IPS-18a (cell line): ENCODE measurements at regions not wholly inside any gene's neighbourhood (a gene's known extent, or its start where the extent isn't known, plus 50 kb on each side); places are given as distances from the start of the nearest gene placed in this dataset.
"Not testable (repeated sequence)": the region's sequence is repeated elsewhere in the genome, so short reads cannot be mapped to it uniquely, and the experiment has no call there.

Experiments
- H3K27ac ChIP-seq: one replicate; pipeline ENCODE4 v1.5.1; 2013; ENCODE audit warnings: low read length
- H3K27me3 ChIP-seq: one replicate; pipeline ENCODE4 v1.6.1; 2013; ENCODE audit warnings: mild to moderate bottlenecking, low read length; ENCODE audit not compliant: control insufficient read depth, insufficient read depth
- H3K36me3 ChIP-seq: one replicate; pipeline ENCODE4 v1.6.1; 2013; ENCODE audit warnings: low read depth, low read length; ENCODE audit not compliant: control insufficient read depth
- H3K4me1 ChIP-seq: one replicate; pipeline ENCODE4 v1.6.1; 2013; ENCODE audit warnings: low read depth, low read length; ENCODE audit not compliant: control insufficient read depth
- H3K4me3 ChIP-seq: one replicate; pipeline ENCODE4 v1.5.1; 2013; ENCODE audit warnings: low read length
- H3K9ac ChIP-seq: one replicate; pipeline ENCODE4 v1.6.1; 2013; ENCODE audit warnings: mild to moderate bottlenecking, low read length, moderate library complexity
- H3K9me3 ChIP-seq: one replicate; pipeline ENCODE4 v1.6.1; 2013; ENCODE audit warnings: low read depth, low read length; ENCODE audit not compliant: control insufficient read depth

- Histone ChIP-seq H3K27ac (no peak overlapping the region), H3K27me3 (no peaks in the 10 kb centered on the region), H3K36me3 (no peaks in the 10 kb centered on the region), H3K4me1 (no peaks in the 10 kb centered on the region), H3K4me3 (no peak overlapping the region), H3K9ac (no peak overlapping the region), H3K9me3 (no peaks in the 10 kb centered on the region)
Observed at GRCh38 chr3:137172728-137173127, 214.9 kb downstream of the IL20RB start.

- Histone ChIP-seq H3K27me3 (no peaks in the 10 kb centered on the region), H3K36me3 (no peaks in the 10 kb centered on the region), H3K27ac (no peak overlapping the region), H3K4me1 (no peaks in the 10 kb centered on the region), H3K9ac (no peak overlapping the region), H3K4me3 (no peak overlapping the region), H3K9me3 (no peaks in the 10 kb centered on the region)
Observed at GRCh38 chr3:137174514-137174913, 216.7 kb downstream of the IL20RB start.

GRCh38 chr3:137180220-137180619 is 222.4 kb downstream of the IL20RB start:
- no peaks in the 10 kb centered on the region for H3K4me1 ChIP-seq
- no peaks in the 10 kb centered on the region for H3K36me3 ChIP-seq
- H3K9me3 ChIP-seq: peaks cover 6% of the 10 kb centered on the region
- no peaks in the 10 kb centered on the region for H3K27me3 ChIP-seq
- no peak overlapping the region for H3K9ac ChIP-seq
- no peak overlapping the region for H3K27ac ChIP-seq
- no peak overlapping the region for H3K4me3 ChIP-seq

- H3K4me3 ChIP-seq: no peak overlapping the region
- H3K9ac ChIP-seq: no peak overlapping the region
- no peaks in the 10 kb centered on the region for H3K4me1 ChIP-seq
- no peak overlapping the region for H3K27ac ChIP-seq
- H3K27me3 ChIP-seq: no peaks in the 10 kb centered on the region
- H3K36me3 ChIP-seq: no peaks in the 10 kb centered on the region
- H3K9me3 ChIP-seq: no peaks in the 10 kb centered on the region
Observed at GRCh38 chr3:137191133-137191923, 233.5 kb downstream of the IL20RB start.

GRCh38 chr3:137191951-137192350 is 234.2 kb downstream of the IL20RB start:
- Histone ChIP-seq H3K9ac (no peak overlapping the region), H3K27ac (no peak overlapping the region), H3K4me3 (no peak overlapping the region)

GRCh38 chr3:137194301-137194700 is 236.5 kb downstream of the IL20RB start:
- Histone ChIP-seq H3K4me3 (no peak overlapping the region), H3K27ac (no peak overlapping the region), H3K4me1 (no peaks in the 10 kb centered on the region), H3K9me3 (no peaks in the 10 kb centered on the region), H3K27me3 (no peaks in the 10 kb centered on the region), H3K9ac (no peak overlapping the region), H3K36me3 (no peaks in the 10 kb centered on the region)

More at GRCh38 chr3:137191951-137192350, 234.2 kb downstream of the IL20RB start:
- no peaks in the 10 kb centered on the region for H3K36me3 ChIP-seq
- H3K9me3 ChIP-seq: no peaks in the 10 kb centered on the region
- no peaks in the 10 kb centered on the region for H3K4me1 ChIP-seq
- H3K27me3 ChIP-seq: no peaks in the 10 kb centered on the region

- H3K36me3 ChIP-seq, H3K4me1 ChIP-seq, H3K27ac ChIP-seq, H3K9ac ChIP-seq, H3K27me3 ChIP-seq, H3K4me3 ChIP-seq, H3K9me3 ChIP-seq: not testable (repeated sequence)
Observed at GRCh38 chr3:137198374-137198773, 240.6 kb downstream of the IL20RB start.

GRCh38 chr3:137199678-137200077 is 241.9 kb downstream of the IL20RB start:
- Histone ChIP-seq H3K27me3 (no peaks in the 10 kb centered on the region), H3K36me3 (no peaks in the 10 kb centered on the region), H3K9ac (no peak overlapping the region), H3K9me3 (no peaks in the 10 kb centered on the region), H3K4me1 (no peaks in the 10 kb centered on the region), H3K27ac (no peak overlapping the region), H3K4me3 (no peak overlapping the region)

GRCh38 chr3:137201066-137201465 is 243.3 kb downstream of the IL20RB start:
- no peaks in the 10 kb centered on the region for H3K27me3 ChIP-seq
- H3K9ac ChIP-seq: no peak overlapping the region
- no peaks in the 10 kb centered on the region for H3K36me3 ChIP-seq
- no peak overlapping the region for H3K27ac ChIP-seq
- no peaks in the 10 kb centered on the region for H3K9me3 ChIP-seq
- no peaks in the 10 kb centered on the region for H3K4me1 ChIP-seq
- no peak overlapping the region for H3K4me3 ChIP-seq

GRCh38 chr3:137202941-137203340 is 245.2 kb downstream of the IL20RB start:
- Histone ChIP-seq H3K9ac (no peak overlapping the region), H3K27ac (no peak overlapping the region), H3K4me1 (no peaks in the 10 kb centered on the region), H3K27me3 (no peaks in the 10 kb centered on the region), H3K4me3 (no peak overlapping the region), H3K9me3 (no peaks in the 10 kb centered on the region), H3K36me3 (no peaks in the 10 kb centered on the region)

GRCh38 chr3:137204409-137204808 is 246.6 kb downstream of the IL20RB start:
- no peaks in the 10 kb centered on the region for H3K27me3 ChIP-seq
- H3K9ac ChIP-seq: no peak overlapping the region
- no peaks in the 10 kb centered on the region for H3K36me3 ChIP-seq
- no peak overlapping the region for H3K4me3 ChIP-seq
- no peaks in the 10 kb centered on the region for H3K9me3 ChIP-seq
- no peak overlapping the region for H3K27ac ChIP-seq
- no peaks in the 10 kb centered on the region for H3K4me1 ChIP-seq

GRCh38 chr3:137205394-137206045 is 247.7 kb downstream of the IL20RB start:
- Histone ChIP-seq H3K4me3 (no peak overlapping the region), H3K27ac (no peak overlapping the region), H3K9me3 (no peaks in the 10 kb centered on the region), H3K27me3 (no peaks in the 10 kb centered on the region), H3K9ac (no peak overlapping the region), H3K4me1 (no peaks in the 10 kb centered on the region), H3K36me3 (no peaks in the 10 kb centered on the region)
